ACHN (cell line): ENCODE measurements at regions not wholly inside any gene's neighbourhood (a gene's known extent, or its start where the extent isn't known, plus 50 kb on each side); places are given as distances from the start of the nearest gene placed in this dataset.
"Not testable (repeated sequence)": the region's sequence is repeated elsewhere in the genome, so short reads cannot be mapped to it uniquely, and the experiment has no call there.

Source experiments
- DNase-seq: peaks from one replicate; pipeline ENCODE4 v3.0.0-alpha.2; 2015
- in situ Hi-C: cut with HindIII; loops from 2 replicates; pipeline ENCODE4 v1.10.0; 2017; ENCODE audit warnings: low sequenced_read_pairs, low pct_ligation_motif_present, low pct_unique_long_range_greater_than_20kb

DNA sequence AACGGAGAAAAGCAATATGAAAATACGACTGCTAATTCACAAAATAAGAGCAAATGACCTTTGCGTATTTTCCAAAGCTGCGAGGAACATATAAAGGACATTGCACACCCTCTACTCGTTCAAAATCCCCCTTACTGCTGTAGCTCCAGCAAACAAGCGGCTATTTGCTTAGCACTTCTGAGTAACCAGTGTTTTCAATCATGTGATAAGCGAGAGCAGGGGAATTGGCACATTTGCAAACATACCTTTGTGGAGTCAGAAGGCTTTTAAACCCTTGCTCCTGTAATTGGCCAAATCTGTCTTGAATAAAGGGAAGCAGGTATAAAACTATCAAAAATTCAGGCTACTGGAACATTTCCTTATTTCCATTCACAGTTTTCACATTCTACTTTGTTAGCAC, 610.2 kb downstream of the UBE2NL start:
- no peak for DNase-seq
- in situ Hi-C loops: no loop called here

DNA sequence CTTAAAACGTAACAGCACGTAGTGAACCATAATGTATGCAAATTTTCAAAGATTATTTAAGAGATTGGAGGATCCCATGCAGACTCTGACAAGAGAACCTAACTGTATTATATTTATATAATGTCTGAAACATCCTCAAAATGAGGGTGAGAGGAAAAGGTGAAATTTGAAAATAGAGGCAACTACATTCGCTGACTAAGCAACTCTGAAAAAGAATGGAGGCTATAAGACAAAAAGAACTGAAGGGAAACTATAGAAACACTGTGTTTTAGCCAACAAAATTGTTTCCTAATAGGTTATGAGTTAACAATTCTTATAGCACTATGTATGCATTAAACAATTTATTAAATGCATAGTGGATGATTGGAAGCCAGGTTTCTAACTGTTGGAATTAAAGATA, 648.0 kb downstream of the UBE2NL start:
- in situ Hi-C loops: no loop called here
- no peak for DNase-seq

DNA sequence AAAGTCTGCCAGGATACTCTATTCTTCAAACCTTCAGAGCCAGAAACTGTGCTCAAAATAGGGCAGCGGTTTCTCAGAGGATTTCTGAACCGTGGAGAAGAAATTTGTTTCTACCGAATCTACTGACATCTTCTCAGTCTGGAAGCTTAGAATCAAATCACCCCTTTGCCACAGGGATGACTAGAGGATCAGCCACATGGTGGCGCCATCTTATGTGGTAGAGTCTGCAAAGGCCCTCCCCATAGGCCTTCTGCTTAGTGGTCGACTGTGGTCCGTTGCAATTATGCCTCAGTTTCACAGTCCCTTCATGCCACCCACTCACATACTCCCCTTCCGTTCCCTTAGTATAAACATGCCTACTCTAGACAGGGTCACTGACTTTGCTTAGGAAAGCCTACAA, 680.7 kb upstream of the SPANXN1 start:
- in situ Hi-C loops: no loop called here
- no peak for DNase-seq

DNA sequence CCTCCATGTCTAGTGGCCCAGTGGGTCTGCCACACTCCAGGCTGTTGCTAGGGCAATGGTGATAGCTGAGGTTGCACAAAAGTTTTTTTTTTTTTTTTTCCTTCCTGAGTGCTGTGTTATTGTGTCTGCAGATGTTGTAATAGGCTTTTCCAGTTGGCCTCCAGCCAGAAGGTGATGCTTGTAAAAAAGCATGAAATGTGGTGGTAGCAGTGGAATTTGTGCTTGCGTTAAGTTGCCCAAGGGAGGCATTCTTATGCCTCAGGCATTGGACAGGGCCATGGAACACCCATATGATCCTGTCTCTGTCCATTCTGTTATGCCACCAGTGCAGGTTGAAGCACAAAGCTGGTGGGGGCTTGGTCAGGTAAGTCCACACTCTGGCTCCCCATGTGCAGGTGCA, 660.5 kb upstream of the SPANXN1 start:
- DNase-seq: no peak
- in situ Hi-C loops: no loop called here

DNA sequence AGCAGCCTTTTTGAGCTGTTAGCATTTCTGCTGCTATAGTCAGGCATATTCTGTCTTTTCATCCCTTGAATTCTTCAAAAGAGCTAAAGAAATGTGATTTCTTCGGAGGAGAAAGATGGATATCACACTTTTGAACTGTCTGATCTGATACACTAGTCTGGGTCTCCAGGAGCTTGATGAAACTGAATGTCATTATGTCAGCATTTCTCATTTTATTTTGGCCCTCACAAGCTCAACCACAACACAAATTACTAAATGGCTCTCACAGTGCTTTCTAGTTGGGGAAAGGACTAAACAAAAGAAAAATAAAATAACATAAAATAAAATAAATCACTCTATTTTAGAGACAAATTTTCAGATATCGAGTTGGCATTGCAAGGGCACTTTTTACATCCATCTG, 655.3 kb upstream of the SPANXN1 start:
- in situ Hi-C loops: no loop called here
- no peak for DNase-seq

DNA sequence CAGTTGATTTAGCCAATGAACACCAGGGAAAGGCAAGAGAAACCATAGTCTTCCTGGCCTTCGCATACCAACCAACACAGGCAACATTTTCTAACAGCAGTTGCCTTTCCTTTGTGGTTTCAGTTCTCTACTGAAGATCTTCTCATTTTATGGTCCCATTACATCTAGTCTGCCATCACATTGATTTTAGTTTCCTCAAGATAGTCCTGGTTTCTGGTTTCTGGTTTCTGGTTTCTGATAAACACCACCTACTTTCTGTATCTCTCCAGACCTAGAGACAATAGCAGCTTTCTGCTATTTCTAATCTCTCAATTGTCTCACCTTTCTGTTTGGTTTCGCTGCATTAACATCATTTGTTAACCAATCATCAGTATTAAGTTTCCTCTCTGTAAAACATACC, 646.3 kb upstream of the SPANXN1 start:
- DNase-seq: no peak
- in situ Hi-C loops: no loop called here

DNA sequence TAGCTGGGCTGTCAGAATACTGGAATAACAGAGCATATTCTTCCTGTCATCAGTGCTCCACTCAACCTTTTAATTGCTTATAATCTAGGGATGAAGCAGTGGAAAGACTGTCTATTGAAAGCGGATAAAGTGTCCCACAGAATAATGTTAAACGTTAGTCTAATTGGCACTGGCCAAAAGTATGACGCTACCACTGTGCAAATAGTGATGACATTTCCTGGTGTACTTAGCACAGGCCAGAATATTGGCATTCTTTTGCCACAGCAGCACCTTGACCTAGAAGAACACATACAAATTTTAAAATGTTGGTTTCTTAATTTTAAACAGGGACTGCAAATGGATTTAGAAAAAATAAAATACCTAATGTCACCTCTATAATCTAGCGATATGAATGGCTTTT, 635.2 kb upstream of the SPANXN1 start:
- in situ Hi-C loops: no loop called here
- DNase-seq: no peak

DNA sequence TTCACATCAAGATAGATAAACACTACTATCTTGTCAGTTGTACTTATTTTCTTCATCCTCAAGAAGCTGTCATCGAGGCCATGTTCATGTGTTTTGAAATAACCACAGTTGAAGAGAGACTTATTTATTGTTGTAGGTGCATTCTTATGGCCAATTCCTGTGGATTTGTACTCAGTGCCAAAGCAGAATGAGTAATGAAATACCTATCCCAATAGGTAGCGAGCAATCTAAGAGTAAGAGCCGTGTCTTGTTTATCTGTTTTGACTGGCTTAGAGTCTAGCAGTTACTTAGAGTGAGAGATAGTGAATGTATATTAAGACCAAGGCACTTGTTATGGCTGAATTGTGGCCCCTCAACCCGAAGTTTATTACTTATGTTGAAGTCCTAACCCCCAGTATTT, 631.0 kb upstream of the SPANXN1 start:
- DNase-seq: no peak
- in situ Hi-C loops: no loop called here

DNA sequence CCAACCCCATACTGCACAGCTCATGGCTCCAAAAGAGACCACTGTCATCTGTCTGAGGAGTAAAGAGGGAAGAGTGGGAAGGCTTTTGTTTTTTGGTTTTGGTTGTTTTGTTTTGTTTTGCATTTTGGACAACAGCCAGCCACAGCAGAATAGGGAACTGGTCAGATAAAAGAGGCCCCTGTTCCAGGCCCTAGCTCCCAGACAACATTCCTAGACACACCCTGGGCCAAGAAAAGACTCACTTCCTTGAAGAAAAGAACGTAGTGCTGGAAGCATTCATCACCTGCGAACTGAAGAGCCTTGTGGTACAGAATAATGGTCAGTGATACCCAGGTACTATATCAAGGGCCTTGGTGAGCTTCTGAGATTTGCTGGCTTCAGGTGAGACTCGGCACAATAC, 619.4 kb upstream of the SPANXN1 start:
- no peak for DNase-seq
- in situ Hi-C loops: no loop called here

DNA sequence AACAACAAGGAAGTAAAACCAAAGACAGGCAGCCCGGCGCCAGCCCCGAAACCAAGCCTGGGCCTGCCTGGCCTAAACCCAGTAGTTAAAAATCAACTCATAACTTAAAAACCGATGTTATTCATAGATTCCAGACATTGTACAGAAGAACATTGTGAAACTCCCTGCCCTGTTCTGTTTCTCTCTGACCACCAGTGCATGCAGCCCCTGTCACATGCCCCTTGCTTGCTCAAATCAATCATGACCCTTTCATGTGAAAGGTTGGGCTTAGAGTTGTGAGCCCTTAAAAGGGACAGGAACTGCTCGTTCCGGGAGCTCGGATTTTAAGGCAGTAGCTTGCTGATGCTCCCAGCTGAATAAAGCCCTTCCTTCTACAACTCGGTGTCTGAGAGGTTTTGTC, 612.9 kb upstream of the SPANXN1 start:
- in situ Hi-C loops, DNase-seq: not testable (repeated sequence)

DNA sequence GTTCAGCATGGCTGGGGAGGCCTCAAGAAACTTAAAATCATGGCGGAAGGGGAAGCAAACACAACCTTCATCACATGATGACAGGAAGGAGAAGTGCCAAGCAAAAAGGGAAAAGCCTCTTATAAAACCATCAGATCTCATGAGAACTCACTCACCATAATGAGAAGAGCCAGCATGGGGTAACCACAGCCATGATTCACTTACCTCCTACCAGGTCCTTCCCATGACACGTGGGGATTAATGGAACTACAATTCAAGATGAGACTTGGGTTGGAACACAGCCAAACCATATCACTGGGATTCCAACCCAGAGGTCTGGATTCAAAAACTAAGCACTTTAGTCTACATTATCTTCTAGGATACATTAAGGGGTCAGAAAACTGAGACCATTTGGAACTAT, 609.6 kb upstream of the SPANXN1 start:
- peak; percentile 2 for DNase-seq
- in situ Hi-C loops: no loop called here

DNA sequence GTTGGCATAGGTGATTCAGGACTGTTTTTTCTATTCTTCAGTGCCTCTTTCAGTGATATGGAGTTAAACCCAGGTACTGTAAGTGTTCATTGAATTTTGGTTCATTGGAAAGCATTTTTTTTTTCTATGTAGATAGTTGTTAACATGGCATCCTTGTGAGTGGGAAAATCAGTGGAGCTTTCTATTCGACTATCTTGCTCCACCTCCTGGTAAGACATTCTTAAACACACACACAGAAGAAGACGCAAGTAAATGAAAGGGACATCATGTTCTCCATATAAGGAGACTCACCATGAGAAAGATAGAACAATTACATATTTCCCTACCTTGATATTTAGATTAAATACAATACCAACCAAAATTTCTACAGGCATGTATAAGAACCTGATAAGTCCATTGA, 598.5 kb upstream of the SPANXN1 start:
- in situ Hi-C loops: no loop called here

DNA sequence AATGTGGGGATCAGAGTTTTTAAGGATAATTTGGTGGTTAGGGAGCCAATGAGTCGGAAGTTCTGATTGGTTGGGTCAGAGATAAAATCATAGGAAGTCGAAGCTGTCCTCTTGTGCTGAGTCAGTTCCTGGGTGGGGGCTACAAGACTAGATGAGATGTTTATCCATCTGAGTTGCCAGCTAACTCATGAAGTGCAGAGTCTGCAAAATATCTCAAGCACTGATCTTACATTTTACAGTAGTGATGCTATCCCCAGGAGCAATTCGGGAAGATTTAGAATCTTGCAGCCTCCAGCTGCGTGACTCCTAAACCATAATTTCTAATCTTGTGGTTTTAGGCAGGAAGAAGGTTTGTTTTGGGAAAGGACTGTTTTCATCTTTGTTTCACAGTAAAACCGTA, 565.8 kb upstream of the SPANXN1 start:
- in situ Hi-C loops: no loop called here
- DNase-seq: no peak

More for the DNA sequence above, 598.5 kb upstream of the SPANXN1 start:
- no peak for DNase-seq

DNA sequence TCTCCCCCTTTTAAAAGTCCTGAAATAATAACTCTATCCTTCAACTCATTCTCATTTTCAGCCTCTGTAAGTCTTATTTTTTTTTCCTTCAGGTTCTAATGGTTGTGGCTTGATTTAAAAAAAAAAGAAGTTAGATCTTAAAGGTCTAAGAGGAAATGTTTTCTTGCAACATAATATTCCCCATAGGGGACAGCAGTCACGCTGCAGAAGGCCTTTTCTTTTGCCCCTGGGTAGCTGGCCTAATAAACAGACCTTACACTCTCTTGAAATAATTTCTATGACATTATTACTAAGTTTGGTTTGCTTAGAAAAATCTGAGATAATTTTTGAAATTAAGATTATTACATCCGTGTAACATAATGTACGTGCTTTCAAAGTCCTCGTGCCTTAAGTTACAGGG, 564.1 kb upstream of the SPANXN1 start:
- in situ Hi-C loops: no loop called here
- DNase-seq: no peak

DNA sequence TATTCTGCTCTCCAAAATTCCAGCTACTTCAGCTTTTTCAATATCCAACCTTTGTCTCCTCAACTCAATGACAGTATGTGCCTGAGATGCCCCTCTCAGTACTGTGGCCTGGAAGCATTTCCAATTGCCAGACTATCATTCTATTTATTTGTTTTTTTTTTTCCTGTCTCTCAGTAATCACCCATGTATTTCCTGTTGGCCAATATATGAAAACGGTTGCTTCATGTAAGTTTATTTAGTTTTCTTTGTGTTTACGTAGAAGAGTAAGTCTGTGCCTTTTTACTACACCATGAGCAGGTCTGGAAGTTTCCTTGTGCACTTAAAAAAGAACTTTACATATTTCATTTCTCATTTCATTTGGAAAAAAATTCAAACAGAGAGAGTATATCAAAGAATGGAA, 537.5 kb upstream of the SPANXN1 start:
- DNase-seq: no peak
- in situ Hi-C loops: no loop called here

DNA sequence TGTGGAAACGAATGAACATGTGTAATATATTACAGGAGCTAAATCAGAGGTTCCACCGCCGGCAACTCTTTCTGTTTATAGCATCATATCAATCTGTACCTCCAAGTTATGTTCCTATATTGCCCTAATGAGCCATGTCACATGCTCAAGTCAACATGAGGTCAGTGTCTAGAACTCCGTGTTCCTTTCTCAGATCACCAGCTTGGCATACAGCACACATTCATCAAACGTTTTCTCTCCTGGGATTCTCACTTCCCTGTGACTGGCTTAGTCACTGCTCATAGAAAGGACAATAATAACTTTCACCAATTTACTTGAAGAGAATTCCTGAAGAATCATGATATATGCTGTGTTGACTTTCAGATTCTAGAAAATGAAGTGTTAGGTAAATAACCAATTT, 532.0 kb upstream of the SPANXN1 start:
- DNase-seq: no peak
- in situ Hi-C loops: no loop called here

DNA sequence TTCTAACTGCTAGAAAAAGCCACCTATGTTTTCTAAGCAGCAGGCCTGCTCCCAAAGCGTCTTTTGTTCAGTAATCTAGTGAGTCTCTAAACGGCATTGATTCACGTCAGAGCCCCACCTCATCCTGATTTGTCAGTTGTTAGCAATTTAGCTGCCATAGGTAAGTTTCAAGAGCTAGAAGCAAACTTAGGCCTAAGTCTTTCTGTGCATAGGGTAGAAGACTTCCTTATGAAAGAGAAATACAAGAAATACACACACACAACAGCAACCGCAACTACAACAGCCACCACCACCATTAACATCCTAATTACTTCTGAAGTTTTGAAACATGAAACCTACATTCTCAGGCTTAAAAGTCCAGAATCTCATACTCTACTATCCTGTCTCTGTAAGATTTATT, 531.1 kb upstream of the SPANXN1 start:
- in situ Hi-C loops: no loop called here
- DNase-seq: no peak

DNA sequence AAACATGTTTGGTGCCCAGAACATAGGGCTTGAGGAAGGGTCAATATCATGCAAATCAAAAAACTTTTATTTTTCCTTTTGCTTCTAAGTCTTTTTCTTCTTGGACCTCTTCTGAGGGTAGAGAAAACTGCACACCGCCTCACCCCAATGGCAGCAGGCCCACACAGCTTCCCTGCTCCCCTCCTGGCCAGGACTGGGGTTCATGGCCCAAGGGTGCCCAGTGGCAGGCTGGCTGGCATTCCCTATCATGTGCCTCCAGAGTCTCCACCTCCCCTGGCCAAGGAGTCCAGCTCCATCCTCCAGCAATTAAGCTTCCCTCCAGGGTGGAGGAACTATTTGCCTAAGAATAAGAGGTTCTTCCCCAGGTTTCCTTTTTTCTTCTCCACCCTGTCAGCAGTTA, 529.6 kb upstream of the SPANXN1 start:
- no peak for DNase-seq
- in situ Hi-C loops: no loop called here

DNA sequence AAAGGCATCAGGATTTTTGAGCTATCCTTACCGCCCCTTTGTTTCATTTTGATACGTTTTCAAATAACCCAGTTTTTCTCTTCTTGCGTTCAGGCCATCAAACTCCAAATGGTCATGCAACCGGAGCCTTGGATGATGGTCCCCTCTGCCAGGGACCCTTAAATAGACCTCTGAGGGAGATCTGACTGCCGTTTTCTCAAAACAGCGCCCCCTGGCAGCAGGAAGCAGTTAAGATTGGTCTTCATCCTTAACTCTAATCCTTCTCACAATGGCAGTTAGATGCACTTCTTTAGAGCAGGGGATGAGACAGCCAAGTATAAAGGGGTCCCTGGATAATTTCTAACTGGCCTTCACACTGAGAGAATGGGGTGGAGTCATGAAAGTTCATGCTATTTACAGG, 525.0 kb upstream of the SPANXN1 start:
- in situ Hi-C loops: no loop called here

DNA sequence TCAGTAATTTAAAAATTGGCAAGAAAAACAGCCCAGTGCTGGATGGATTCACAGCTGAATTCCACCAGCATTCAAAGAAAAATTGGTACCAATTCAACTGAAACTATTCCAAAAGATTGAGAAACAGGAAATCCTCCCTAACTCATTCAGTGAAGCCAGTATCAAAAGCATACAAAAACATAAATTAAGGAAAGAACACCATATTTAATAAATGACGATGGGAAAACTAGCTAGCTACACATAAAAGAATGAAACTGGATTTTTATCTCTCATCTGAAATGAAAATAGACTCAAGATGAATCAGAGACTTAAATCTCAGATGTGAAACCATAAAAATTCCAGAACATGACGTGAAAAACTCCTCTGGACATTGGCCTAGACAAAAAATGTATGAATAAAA, 516.8 kb upstream of the SPANXN1 start:
- in situ Hi-C loops: no loop called here
- no peak for DNase-seq

More for the DNA sequence above, 525.0 kb upstream of the SPANXN1 start:
- no peak for DNase-seq

DNA sequence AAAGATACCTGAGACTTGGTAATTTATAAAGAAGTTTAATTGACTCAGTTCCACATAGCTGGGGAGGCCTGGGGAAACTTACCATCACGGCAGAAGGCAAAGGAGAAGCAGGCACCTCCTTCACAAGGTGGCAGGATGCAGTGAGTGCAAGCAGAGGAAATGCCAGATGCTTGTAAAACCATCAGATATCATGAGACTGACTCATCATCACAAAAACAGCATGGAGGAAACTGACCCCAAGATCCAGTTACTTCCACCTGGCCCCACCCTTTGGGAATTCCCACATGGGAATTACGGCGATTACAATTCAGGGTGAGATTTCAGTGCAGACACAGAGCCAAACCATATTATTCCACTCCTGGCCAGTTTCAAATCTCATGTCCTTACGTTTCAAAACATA, 514.7 kb upstream of the SPANXN1 start:
- in situ Hi-C loops: no loop called here
- DNase-seq: no peak
